Astrocyte (in vitro differentiated cells and primary cell): ENCODE measurements at regions not wholly inside any gene's neighbourhood (a gene's known extent, or its start where the extent isn't known, plus 50 kb on each side); places are given as distances from the start of the nearest gene placed in this dataset.

Experiments used
- DNase-seq: peaks from one replicate; pipeline ENCODE4 v3.0.0-alpha.2; 2010; ENCODE audit warnings: low read depth
- FAIRE-seq: peaks from 2 replicates; lab custom pipeline; 2011; peaks lifted over from hg19 to GRCh38; lab: Jason Lieb, UNC
- H2AFZ ChIP-seq: 2 replicates; pipeline ENCODE4 v1.6.0; 2012; ENCODE audit warnings: low read depth, low read length, inconsistent platforms
- H3K27ac ChIP-seq: 2 replicates; pipeline ENCODE4 v1.5.1; 2011; ENCODE audit warnings: low read depth, low read length, inconsistent platforms
- H3K27me3 ChIP-seq: 2 replicates; pipeline ENCODE4 v1.6.0; 2011; ENCODE audit warnings: low read length, inconsistent platforms; ENCODE audit not compliant: insufficient read depth
- H3K36me3 ChIP-seq: 2 replicates; pipeline ENCODE4 v1.5.1; 2011; ENCODE audit warnings: low read length, inconsistent platforms; ENCODE audit not compliant: insufficient read depth
- H3K4me1 ChIP-seq: 2 replicates; pipeline ENCODE4 v1.5.1; 2011; ENCODE audit warnings: low read length, inconsistent platforms; ENCODE audit not compliant: insufficient read depth
- H3K4me2 ChIP-seq: 2 replicates; pipeline ENCODE4 v1.6.0; 2012; ENCODE audit warnings: low read length, inconsistent platforms
- H3K4me3 ChIP-seq: 2 replicates; pipeline ENCODE4 v1.5.1; 2011; ENCODE audit warnings: low read depth, mild to moderate bottlenecking, low read length, inconsistent platforms; ENCODE audit not compliant: insufficient read depth
- H3K79me2 ChIP-seq: 2 replicates; pipeline ENCODE4 v1.6.0; 2012; ENCODE audit warnings: mild to moderate bottlenecking, low read length, inconsistent platforms; ENCODE audit not compliant: insufficient read depth
- H3K9ac ChIP-seq: 2 replicates; pipeline ENCODE4 v1.6.0; 2012; ENCODE audit warnings: mild to moderate bottlenecking, low read length, inconsistent platforms
- H3K9me3 ChIP-seq: 2 replicates; pipeline ENCODE4 v1.5.1; 2012; ENCODE audit warnings: low read depth, mild to moderate bottlenecking, low read length, inconsistent platforms; ENCODE audit not compliant: insufficient read depth
- H4K20me1 ChIP-seq: 2 replicates; pipeline ENCODE4 v1.6.0; 2012; ENCODE audit warnings: low read length, inconsistent platforms; ENCODE audit not compliant: insufficient read depth
- H3K27ac Mint-ChIP-seq: one replicate; pipeline ENCODE4 v1.8.0; 2021; ENCODE audit warnings: mild to moderate bottlenecking, mixed read lengths; ENCODE audit not compliant: unreplicated experiment
- H3K27me3 Mint-ChIP-seq: one replicate; pipeline ENCODE4 v1.8.0; 2021; ENCODE audit warnings: low read depth, mixed read lengths; ENCODE audit not compliant: unreplicated experiment
- H3K36me3 Mint-ChIP-seq: one replicate; pipeline ENCODE4 v1.8.0; 2021; ENCODE audit warnings: low read depth, mixed read lengths; ENCODE audit not compliant: unreplicated experiment
- H3K4me1 Mint-ChIP-seq: one replicate; pipeline ENCODE4 v1.8.0; 2021; ENCODE audit warnings: low read depth, mixed read lengths; ENCODE audit not compliant: unreplicated experiment
- H3K4me3 Mint-ChIP-seq: one replicate; pipeline ENCODE4 v1.8.0; 2021; ENCODE audit warnings: mild to moderate bottlenecking, moderate library complexity, mixed read lengths; ENCODE audit not compliant: unreplicated experiment
- H3K9me3 Mint-ChIP-seq: one replicate; pipeline ENCODE4 v1.8.0; 2021; ENCODE audit warnings: mild to moderate bottlenecking, mixed read lengths; ENCODE audit not compliant: unreplicated experiment
- EZH2 ChIP-seq: IDR thresholded peaks from 2 replicates; pipeline ENCODE4 v1.6.1; 2012; ENCODE audit warnings: mild to moderate bottlenecking, low read length, inconsistent platforms; ENCODE audit not compliant: insufficient read depth
- TF ChIP-seq, protein P1 (sequence below): IDR thresholded peaks from 2 replicates; pipeline ENCODE4 v1.5.1; 2011; ENCODE audit warnings: low read depth, mild to moderate bottlenecking, inconsistent platforms, low read length, moderate library complexity; ENCODE audit not compliant: insufficient read depth

DNA sequence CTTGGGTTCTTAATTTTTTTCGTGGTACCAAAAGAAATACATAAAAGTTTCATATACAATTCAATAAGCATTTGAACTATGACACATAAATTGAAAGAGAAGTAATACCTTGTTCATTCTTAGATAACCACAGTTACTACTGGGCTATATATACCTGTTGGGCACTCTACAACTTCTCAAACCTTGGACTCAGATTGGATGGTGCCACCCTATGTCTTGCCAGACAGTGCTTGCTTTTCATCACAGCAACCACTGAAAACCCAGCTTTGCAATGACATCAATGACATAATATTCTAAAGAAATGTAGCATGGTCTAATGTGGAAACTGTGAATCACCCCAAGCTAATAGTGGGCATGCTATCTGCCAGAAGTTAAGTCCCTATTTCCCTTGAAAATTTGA lies 62.8 kb upstream of the DPH5 start:
- Histone ChIP-seq H4K20me1 (no peaks in the 10 kb centered on the region), H3K79me2 (no peaks in the 10 kb centered on the region), H3K9ac (no peak overlapping the region), H3K27ac (no peak overlapping the region), H3K4me3 (no peak overlapping the region), H3K36me3 (peaks cover 2% of the 10 kb centered on the region), H3K4me2 (no peak overlapping the region), H3K9me3 (no peaks in the 10 kb centered on the region), H2AFZ (no peak overlapping the region), H3K27me3 (no peaks in the 10 kb centered on the region), H3K4me1 (no peaks in the 10 kb centered on the region)
- H3K27ac Mint-ChIP-seq = no peak overlapping the region
- H3K27me3 Mint-ChIP-seq = no peaks in the 10 kb centered on the region
- H3K9me3 Mint-ChIP-seq = no peaks in the 10 kb centered on the region
- no peak overlapping the region for H3K4me3 Mint-ChIP-seq
- DNase-seq = peak; percentile 16
- no peaks in the 10 kb centered on the region for H3K4me1 Mint-ChIP-seq
- no peak for FAIRE-seq
- H3K36me3 Mint-ChIP-seq = peaks cover 4% of the 10 kb centered on the region
- TF ChIP-seq EZH2 = no peak
- TF ChIP-seq, protein P1, sequence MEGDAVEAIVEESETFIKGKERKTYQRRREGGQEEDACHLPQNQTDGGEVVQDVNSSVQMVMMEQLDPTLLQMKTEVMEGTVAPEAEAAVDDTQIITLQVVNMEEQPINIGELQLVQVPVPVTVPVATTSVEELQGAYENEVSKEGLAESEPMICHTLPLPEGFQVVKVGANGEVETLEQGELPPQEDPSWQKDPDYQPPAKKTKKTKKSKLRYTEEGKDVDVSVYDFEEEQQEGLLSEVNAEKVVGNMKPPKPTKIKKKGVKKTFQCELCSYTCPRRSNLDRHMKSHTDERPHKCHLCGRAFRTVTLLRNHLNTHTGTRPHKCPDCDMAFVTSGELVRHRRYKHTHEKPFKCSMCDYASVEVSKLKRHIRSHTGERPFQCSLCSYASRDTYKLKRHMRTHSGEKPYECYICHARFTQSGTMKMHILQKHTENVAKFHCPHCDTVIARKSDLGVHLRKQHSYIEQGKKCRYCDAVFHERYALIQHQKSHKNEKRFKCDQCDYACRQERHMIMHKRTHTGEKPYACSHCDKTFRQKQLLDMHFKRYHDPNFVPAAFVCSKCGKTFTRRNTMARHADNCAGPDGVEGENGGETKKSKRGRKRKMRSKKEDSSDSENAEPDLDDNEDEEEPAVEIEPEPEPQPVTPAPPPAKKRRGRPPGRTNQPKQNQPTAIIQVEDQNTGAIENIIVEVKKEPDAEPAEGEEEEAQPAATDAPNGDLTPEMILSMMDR = no peak

DNA sequence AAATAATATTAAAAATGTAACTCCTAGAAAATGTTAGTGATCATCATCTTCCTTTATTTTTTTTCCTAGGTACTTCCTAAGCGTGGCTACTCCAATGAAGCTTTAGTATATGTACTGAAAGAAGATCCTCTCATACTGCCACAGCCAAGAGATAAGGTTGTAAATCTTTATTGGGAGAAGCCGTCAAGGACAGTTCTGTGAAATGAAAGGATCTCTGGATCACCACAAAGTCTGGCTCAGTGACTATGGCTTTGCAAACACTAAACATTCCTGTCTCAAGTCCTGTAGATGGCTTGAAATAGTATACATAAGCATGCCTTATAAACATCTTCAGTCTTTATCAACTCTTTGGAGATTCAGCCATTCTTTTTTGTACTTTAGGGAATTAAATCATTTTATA lies 61.2 kb upstream of the DPH5 start:
- no peaks in the 10 kb centered on the region for H3K4me1 Mint-ChIP-seq
- H3K4me3 ChIP-seq = no peak overlapping the region
- H2AFZ ChIP-seq = no peak overlapping the region
- no peak overlapping the region for H3K4me2 ChIP-seq
- no peaks in the 10 kb centered on the region for H3K79me2 ChIP-seq
- H3K27me3 ChIP-seq = no peaks in the 10 kb centered on the region
- FAIRE-seq (no peak), DNase-seq (no peak)
- no peaks in the 10 kb centered on the region for H4K20me1 ChIP-seq
- H3K27me3 Mint-ChIP-seq = no peaks in the 10 kb centered on the region
- no peak overlapping the region for H3K27ac Mint-ChIP-seq
- H3K9me3 Mint-ChIP-seq = no peaks in the 10 kb centered on the region
- no peak for TF ChIP-seq EZH2
- TF ChIP-seq, protein P1 = no peak
- H3K9me3 ChIP-seq = no peaks in the 10 kb centered on the region
- no peak overlapping the region for H3K27ac ChIP-seq
- H3K4me3 Mint-ChIP-seq = no peak overlapping the region
- no peaks in the 10 kb centered on the region for H3K4me1 ChIP-seq
- no peak overlapping the region for H3K9ac ChIP-seq
- H3K36me3 ChIP-seq = peaks cover 2% of the 10 kb centered on the region
- peaks cover 4% of the 10 kb centered on the region for H3K36me3 Mint-ChIP-seq

DNA sequence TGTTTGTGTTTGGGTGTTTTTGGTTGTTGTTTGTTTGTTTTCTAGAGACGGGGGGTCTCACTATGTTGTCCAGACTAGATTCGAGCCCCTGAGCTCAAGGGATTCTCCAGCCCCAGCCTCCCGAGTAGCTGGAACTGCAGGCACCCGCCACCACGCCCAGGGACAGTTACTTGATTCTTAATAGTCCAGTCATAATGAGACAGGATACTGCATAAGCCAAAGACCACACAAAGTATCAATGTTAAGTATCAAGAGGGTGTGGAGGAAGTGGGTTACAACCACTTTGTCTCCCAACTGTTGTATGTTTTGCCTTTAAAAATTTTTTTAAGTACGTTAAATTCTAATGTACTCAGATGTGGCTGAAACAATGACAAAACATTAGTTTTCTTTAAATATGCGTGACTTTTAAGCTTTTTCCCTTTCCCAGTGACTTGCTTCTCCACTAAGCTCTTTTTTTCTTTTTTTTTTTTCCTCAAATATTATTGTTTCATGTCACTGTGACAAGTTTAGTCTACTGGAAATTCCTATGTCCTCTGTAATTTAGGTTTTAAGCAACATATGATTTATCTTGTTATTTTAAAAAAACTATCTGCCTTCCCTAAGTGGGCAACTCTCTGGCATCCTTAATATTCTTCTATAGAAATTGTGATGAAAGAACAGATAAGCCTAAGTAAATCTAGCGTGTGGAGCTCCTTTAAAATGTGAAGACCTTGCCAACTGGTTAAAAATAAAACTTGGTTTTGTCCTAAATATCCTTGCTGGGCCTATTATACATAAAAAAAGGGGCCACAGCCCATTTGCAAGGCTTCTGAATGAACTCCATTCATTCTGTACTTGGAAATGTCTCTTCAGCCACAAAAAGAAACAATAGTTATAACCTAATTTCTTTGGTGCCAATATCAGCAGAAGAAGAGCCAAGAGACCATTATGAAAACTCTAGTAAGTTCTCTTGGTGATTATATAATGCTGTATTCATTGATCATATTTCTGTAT lies 56.2 kb upstream of the DPH5 start:
- Mint-ChIP-seq H3K27me3 (no peaks in the 10 kb centered on the region), H3K9me3 (peaks cover 2% of the 10 kb centered on the region), H3K4me3 (no peak overlapping the region), H3K4me1 (no peaks in the 10 kb centered on the region), H3K36me3 (peaks cover 10% of the 10 kb centered on the region), H3K27ac (no peak overlapping the region)
- Histone ChIP-seq H3K36me3 (peaks cover under 1% of the 10 kb centered on the region), H2AFZ (no peak overlapping the region), H3K9me3 (no peaks in the 10 kb centered on the region), H3K27ac (no peak overlapping the region), H3K4me2 (no peak overlapping the region), H3K27me3 (no peaks in the 10 kb centered on the region), H3K4me1 (no peaks in the 10 kb centered on the region), H4K20me1 (no peaks in the 10 kb centered on the region), H3K4me3 (no peak overlapping the region), H3K79me2 (no peaks in the 10 kb centered on the region), H3K9ac (no peak overlapping the region)
- TF ChIP-seq, protein P1 = no peak
- TF ChIP-seq EZH2 = no peak
- FAIRE-seq = no peak
- no peak for DNase-seq
